ENCODE measurements at regions not wholly inside any gene's neighbourhood (a gene's known extent, or its start where the extent isn't known, plus 50 kb on each side); places are given as distances from the start of the nearest gene placed in this dataset.

DNA sequence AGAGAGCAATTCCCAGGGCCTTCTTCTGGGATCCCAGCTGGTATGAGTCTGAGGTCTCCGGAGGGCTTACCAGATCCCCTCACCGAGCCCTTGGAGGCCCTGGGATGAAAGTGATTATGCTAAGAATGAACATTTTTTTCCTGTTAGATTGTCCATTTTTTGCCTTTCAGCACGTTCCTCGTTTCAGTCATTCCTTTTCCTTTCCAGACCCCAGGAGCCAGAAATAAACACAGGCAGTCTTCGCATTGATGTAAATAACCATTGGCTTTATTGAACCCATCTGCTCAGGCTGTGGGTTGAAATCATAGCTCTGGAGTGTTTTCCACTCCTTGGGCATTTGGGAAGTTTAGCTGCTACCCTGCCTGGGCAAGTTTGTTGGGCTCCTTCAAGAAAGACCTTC, 320.9 kb upstream of the AUTS2 start:
- H3K27ac ChIP-seq: no peak overlapping the region

GRCh38 chr7:69282946-69283345, 315.3 kb upstream of the AUTS2 start:
- no peak overlapping the region for H3K4me3 ChIP-seq (ENCODE audit: low read depth, low read length)
- H3K36me3 ChIP-seq (replicated peaks): no peaks in the 10 kb centered on the region
- no peak overlapping the region for H3K27ac ChIP-seq
- no peaks in the 10 kb centered on the region for H3K27me3 ChIP-seq (replicated peaks)
- in situ Hi-C loops (cut with HindIII; ENCODE audit: low pct_ligation_motif_present, low sequenced_read_pairs): no loop called here
- no peak for DNase-seq
- TF ChIP-seq, protein P1, sequence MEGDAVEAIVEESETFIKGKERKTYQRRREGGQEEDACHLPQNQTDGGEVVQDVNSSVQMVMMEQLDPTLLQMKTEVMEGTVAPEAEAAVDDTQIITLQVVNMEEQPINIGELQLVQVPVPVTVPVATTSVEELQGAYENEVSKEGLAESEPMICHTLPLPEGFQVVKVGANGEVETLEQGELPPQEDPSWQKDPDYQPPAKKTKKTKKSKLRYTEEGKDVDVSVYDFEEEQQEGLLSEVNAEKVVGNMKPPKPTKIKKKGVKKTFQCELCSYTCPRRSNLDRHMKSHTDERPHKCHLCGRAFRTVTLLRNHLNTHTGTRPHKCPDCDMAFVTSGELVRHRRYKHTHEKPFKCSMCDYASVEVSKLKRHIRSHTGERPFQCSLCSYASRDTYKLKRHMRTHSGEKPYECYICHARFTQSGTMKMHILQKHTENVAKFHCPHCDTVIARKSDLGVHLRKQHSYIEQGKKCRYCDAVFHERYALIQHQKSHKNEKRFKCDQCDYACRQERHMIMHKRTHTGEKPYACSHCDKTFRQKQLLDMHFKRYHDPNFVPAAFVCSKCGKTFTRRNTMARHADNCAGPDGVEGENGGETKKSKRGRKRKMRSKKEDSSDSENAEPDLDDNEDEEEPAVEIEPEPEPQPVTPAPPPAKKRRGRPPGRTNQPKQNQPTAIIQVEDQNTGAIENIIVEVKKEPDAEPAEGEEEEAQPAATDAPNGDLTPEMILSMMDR (IDR thresholded peaks at IDR 0.05; ENCODE audit: low read depth, low read length, missing control alignments): no peak

More for the DNA sequence above, 320.9 kb upstream of the AUTS2 start:
- in situ Hi-C loops (cut with HindIII; ENCODE audit: low pct_ligation_motif_present, low sequenced_read_pairs): no loop called here
- DNase-seq: no peak
- no peaks in the 10 kb centered on the region for H3K27me3 ChIP-seq (replicated peaks)
- H3K4me3 ChIP-seq (ENCODE audit: low read depth, low read length): no peak overlapping the region
- TF ChIP-seq, protein P1 (IDR thresholded peaks at IDR 0.05; ENCODE audit: low read depth, low read length, missing control alignments): no peak
- H3K36me3 ChIP-seq (replicated peaks): no peaks in the 10 kb centered on the region

DNA sequence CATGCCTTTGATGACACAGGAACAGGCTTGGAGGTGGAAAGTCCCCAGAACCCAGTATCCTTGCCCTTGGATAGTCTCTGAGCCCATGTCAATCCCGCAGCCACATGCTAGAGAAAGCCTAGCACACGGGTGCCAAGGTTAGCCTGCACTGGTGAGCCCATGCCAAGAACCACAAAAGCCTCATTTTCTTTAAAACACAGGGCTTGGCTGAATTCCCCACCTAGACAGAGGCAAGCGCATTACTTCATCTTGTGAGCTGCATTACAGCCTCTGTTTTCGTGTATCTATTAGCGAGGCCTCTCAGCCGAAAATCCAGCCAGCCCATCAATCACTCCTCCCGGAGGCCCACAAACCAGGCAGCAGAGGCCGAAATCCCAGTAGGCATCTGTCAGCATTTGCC, 314.9 kb upstream of the AUTS2 start:
- in situ Hi-C loops (cut with HindIII; ENCODE audit: low pct_ligation_motif_present, low sequenced_read_pairs): no loop called here
- DNase-seq: no peak
- H3K36me3 ChIP-seq (replicated peaks): no peaks in the 10 kb centered on the region
- no peak overlapping the region for H3K27ac ChIP-seq
- no peak overlapping the region for H3K4me3 ChIP-seq (ENCODE audit: low read depth, low read length)
- TF ChIP-seq, protein P1 (IDR thresholded peaks at IDR 0.05; ENCODE audit: low read depth, low read length, missing control alignments): no peak
- H3K27me3 ChIP-seq (replicated peaks): no peaks in the 10 kb centered on the region

- no peak overlapping the region for H3K27ac ChIP-seq
- H3K4me3 ChIP-seq (ENCODE audit: low read depth, low read length): no peak overlapping the region
- H3K36me3 ChIP-seq (replicated peaks): no peaks in the 10 kb centered on the region
- TF ChIP-seq, protein P1 (IDR thresholded peaks at IDR 0.05; ENCODE audit: low read depth, low read length, missing control alignments): no peak
- DNase-seq: no peak
- no peaks in the 10 kb centered on the region for H3K27me3 ChIP-seq (replicated peaks)
- in situ Hi-C loops (cut with HindIII; ENCODE audit: low pct_ligation_motif_present, low sequenced_read_pairs): no loop called here
Measured at GRCh38 chr7:69285854-69286253, 312.4 kb upstream of the AUTS2 start.

DNA sequence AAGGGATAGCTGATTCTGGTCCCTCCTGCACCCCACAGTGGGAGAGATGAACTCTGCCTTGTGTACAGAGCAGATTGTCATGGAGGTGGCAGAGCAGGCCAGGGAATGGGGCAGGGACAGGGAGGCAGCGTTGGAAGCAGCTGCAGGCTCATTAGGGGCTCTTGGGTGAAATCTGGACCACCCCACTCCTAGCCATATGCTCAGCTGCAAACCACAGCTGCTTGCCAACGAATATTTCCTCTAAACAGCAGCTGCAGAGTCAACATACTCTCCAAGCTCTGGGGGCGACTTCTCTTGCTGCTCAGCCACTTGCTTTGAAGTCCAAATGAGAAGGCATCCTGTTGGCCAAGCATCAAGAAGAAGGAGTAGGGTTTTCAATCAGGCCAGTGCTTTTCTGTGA, 302.3 kb upstream of the AUTS2 start:
- Histone ChIP-seq H3K4me3 (ENCODE audit: low read depth, low read length) (no peak overlapping the region), H3K27ac (no peak overlapping the region), H3K27me3 (replicated peaks) (no peaks in the 10 kb centered on the region), H3K36me3 (replicated peaks) (no peaks in the 10 kb centered on the region)
- in situ Hi-C loops (cut with HindIII; ENCODE audit: low pct_ligation_motif_present, low sequenced_read_pairs): no loop called here
- TF ChIP-seq, protein P1 (IDR thresholded peaks at IDR 0.05; ENCODE audit: low read depth, low read length, missing control alignments): no peak
- DNase-seq: no peak

GRCh38 chr7:69301253-69301652, 297.0 kb upstream of the AUTS2 start:
- Histone ChIP-seq H3K4me3 (ENCODE audit: low read depth, low read length) (no peak overlapping the region), H3K36me3 (replicated peaks) (no peaks in the 10 kb centered on the region), H3K27ac (no peak overlapping the region), H3K27me3 (replicated peaks) (no peaks in the 10 kb centered on the region)
- no peak for DNase-seq
- in situ Hi-C loops (cut with HindIII; ENCODE audit: low pct_ligation_motif_present, low sequenced_read_pairs): no loop called here
- TF ChIP-seq, protein P1 (IDR thresholded peaks at IDR 0.05; ENCODE audit: low read depth, low read length, missing control alignments): no peak
